ENCODE measurements at regions not wholly inside any gene's neighbourhood (a gene's known extent, or its start where the extent isn't known, plus 50 kb on each side); places are given as distances from the start of the nearest gene placed in this dataset.

DNA sequence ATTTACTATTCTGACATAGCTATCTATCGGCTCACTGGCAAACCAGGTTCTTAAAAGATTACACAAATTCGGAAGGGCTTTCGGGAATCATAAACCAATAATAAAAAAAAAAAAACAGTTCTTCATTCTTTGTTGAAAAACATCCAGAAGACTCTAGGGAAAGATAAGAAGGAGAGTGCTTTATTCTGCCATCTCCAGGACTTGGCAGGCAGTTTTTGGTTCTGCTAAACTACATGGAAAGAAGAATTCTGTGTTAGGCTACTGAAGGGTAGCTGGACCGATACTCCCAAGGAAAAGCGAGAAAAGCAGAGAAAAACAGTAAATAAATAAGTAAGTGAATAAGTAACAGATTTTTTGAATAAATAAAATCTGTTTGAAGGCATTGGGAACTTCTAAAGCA lies 423.5 kb upstream of the KLF6 start:
- intact Hi-C loops (cut with DNase I) = no loop called here
- DNase-seq (no peak), ATAC-seq (no peak)
- H3K27ac ChIP-seq = no peak overlapping the region
- no peaks in the 10 kb centered on the region for H3K9me3 ChIP-seq
- no peaks in the 10 kb centered on the region for H3K4me1 ChIP-seq
- no peaks in the 10 kb centered on the region for H3K27me3 ChIP-seq
- no peak overlapping the region for H3K4me3 ChIP-seq
- H3K36me3 ChIP-seq = no peaks in the 10 kb centered on the region
- TF ChIP-seq, protein P1, sequence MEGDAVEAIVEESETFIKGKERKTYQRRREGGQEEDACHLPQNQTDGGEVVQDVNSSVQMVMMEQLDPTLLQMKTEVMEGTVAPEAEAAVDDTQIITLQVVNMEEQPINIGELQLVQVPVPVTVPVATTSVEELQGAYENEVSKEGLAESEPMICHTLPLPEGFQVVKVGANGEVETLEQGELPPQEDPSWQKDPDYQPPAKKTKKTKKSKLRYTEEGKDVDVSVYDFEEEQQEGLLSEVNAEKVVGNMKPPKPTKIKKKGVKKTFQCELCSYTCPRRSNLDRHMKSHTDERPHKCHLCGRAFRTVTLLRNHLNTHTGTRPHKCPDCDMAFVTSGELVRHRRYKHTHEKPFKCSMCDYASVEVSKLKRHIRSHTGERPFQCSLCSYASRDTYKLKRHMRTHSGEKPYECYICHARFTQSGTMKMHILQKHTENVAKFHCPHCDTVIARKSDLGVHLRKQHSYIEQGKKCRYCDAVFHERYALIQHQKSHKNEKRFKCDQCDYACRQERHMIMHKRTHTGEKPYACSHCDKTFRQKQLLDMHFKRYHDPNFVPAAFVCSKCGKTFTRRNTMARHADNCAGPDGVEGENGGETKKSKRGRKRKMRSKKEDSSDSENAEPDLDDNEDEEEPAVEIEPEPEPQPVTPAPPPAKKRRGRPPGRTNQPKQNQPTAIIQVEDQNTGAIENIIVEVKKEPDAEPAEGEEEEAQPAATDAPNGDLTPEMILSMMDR (IDR thresholded peaks at IDR 0.05) = no peak

DNA sequence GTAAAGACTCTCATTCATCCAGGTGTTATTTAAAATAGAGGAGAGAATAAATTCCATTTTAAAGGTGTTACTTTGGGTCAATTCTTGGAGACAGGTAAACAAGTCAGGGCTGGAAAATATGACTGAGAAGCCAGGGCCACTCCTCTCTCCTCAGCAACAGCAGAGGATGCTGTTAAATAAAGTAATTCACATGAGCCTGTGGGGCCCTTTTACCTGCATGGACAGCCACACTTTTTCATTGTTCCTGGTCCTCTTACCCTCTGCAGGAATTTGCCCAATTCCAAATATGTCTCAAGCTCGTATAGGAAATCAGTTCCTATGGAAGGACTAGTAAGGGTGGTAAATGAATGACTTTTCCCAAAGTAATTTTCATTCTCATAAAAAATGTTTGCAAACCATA lies 420.1 kb upstream of the KLF6 start:
- TF ChIP-seq, protein P1 (IDR thresholded peaks at IDR 0.05) = no peak
- intact Hi-C loops (cut with DNase I) = no loop called here
- DNase-seq (no peak), ATAC-seq (no peak)
- Histone ChIP-seq H3K4me3 (no peak overlapping the region), H3K4me1 (no peaks in the 10 kb centered on the region), H3K27ac (no peak overlapping the region), H3K36me3 (no peaks in the 10 kb centered on the region), H3K9me3 (no peaks in the 10 kb centered on the region), H3K27me3 (no peaks in the 10 kb centered on the region)

DNA sequence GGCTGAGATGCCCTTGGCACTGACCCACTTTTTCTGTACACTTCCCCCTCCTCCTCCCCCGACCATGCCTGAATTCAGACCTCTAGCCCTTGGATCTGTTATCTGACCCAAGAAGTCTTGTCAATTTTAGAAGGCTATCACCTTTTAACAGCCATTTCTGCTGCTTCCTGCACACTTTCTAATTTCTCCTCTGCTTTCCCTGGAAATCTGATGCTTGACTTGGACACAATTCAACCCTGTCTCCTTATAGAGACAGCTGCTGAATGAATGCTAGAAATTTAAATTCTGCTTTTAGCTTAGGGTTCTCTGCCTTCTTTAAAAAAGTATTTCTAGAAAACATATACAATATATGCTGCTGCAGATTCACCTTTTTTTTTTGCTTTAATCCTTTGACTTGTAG lies 417.9 kb upstream of the KLF6 start:
- no peaks in the 10 kb centered on the region for H3K27me3 ChIP-seq
- TF ChIP-seq, protein P1 (IDR thresholded peaks at IDR 0.05) = no peak
- intact Hi-C loops (cut with DNase I) = no loop called here
- H3K36me3 ChIP-seq = no peaks in the 10 kb centered on the region
- no peaks in the 10 kb centered on the region for H3K4me1 ChIP-seq
- ATAC-seq = no peak
- no peaks in the 10 kb centered on the region for H3K9me3 ChIP-seq
- no peak overlapping the region for H3K4me3 ChIP-seq
- DNase-seq = no peak
- H3K27ac ChIP-seq = no peak overlapping the region

DNA sequence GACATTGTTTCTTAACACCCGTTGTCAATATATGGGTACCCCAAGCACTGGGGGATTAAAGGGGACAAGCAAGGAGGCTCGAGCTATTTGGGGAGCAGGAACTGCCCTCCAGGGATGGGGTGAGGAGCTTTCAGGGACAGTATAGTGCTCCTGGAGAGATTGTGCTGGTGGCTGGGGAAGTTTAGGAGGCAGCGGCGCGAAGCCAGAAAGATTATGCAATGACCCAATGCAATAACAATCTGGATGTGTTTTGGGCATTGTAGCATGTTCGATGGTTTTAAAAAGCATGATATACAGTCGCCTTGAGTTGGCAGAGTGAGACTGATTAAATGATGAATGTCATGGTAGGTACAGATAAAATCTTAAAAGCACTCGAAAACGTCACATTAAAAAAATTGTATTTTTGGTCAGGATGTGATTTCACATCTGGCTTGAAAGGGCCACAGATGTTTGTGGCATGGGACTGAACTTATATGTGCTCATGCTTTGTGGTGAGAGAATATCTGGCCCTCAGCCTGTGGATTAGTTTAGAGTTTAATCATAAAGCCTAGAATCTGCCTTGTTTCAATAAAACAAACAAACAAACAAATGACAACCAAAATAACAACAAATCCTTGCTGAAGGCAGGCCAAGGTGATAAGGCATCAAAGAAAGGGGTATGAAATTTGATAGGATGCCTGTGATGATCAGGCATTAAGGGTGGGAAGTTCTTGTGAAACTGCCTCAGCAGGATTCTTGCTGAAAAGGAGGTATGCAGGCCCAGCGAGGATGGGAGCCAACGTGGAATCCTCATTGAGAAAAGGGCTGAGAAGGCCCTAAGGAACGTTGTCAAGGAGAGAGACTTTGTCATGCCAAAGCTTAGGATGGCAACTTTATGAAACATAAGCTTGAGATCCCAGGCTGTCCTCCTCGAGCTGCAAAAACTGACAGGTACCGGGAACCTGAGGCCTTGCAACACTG lies 417.1 kb upstream of the KLF6 start:
- no peaks in the 10 kb centered on the region for H3K36me3 ChIP-seq
- H3K27me3 ChIP-seq = no peaks in the 10 kb centered on the region
- ATAC-seq (no peak), DNase-seq (peak in 1 of 4 donors; percentile 21)
- no peaks in the 10 kb centered on the region for H3K4me1 ChIP-seq
- no peaks in the 10 kb centered on the region for H3K9me3 ChIP-seq
- no peak overlapping the region for H3K27ac ChIP-seq
- no peak overlapping the region for H3K4me3 ChIP-seq
- TF ChIP-seq, protein P1 (IDR thresholded peaks at IDR 0.05) = no peak
- intact Hi-C loops (cut with DNase I) = no loop called here

DNA sequence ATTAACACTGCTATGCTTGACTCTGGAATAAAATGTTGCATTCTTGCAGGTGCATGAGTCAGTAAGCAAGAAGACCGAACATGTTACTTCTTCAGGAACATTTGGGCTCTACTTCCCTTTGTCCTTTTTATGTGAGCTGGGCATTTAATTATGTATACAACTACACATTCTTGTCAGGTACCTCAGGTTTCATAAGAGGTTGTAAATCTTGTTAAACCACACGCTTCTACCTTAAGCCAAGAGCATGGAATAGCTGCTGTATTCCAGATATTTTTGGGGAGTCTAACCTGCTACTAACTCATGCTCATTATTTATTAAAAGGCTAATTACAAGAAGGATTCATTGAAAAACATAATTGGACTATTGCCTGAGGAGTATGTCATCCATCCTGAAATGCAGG lies 414.2 kb upstream of the KLF6 start:
- Histone ChIP-seq H3K4me3 (no peak overlapping the region), H3K4me1 (no peaks in the 10 kb centered on the region), H3K9me3 (no peaks in the 10 kb centered on the region), H3K27ac (no peak overlapping the region), H3K36me3 (no peaks in the 10 kb centered on the region), H3K27me3 (no peaks in the 10 kb centered on the region)
- ATAC-seq = no peak
- DNase-seq = no peak
- TF ChIP-seq, protein P1 (IDR thresholded peaks at IDR 0.05) = no peak
- intact Hi-C loops (cut with DNase I) = no loop called here

Data from left lung (tissue), 4 donors.